Adrenal gland (tissue), 9 donors: ENCODE measurements at regions not wholly inside any gene's neighbourhood (a gene's known extent, or its start where the extent isn't known, plus 50 kb on each side); places are given as distances from the start of the nearest gene placed in this dataset.
A peak's percentile ranks its signal among the peaks of the same experiment; 100 is the strongest.

Experiments used
- DNase-seq, 7 donors: peaks; one replicate each; pipeline ENCODE4 v3.0.0-alpha.2; 2019 to 2020
- H3K27ac ChIP-seq, 5 donors: fragments of 200-600 bp; sonication (generic) in 4 of 5; 1 replicate in 3 of 5; 2 replicates in 2 of 5; pipeline versions ENCODE4 v1.5.1 to v1.8.0; 2016 to 2020; ENCODE audit warnings: mild to moderate bottlenecking in 1 of 5
- H3K27me3 ChIP-seq: fragments of 200-600 bp; 2 replicates; pipeline ENCODE4 v1.8.0; 2021
- H3K36me3 ChIP-seq, 2 donors: fragments of 200-600 bp; replicated peaks in 1 of 2; 1 replicate in 1 of 2; 2 replicates in 1 of 2; pipeline versions ENCODE4 v1.5.1 to v1.8.0; 2018 to 2022
- H3K4me1 ChIP-seq, 2 donors: fragments of 200-600 bp; replicated peaks in 1 of 2; 1 replicate in 1 of 2; 2 replicates in 1 of 2; pipeline versions ENCODE4 v1.5.1 to v1.8.0; 2018 to 2021
- H3K4me3 ChIP-seq, 4 donors: fragments of 200-600 bp; sonication (generic) in 3 of 4; one replicate each; pipeline ENCODE4 v1.5.1; 2016 to 2018
- H3K9me3 ChIP-seq, 3 donors: fragments of 200-600 bp; sonication (generic) in 1 of 3; replicated peaks in 1 of 3; 1 replicate in 2 of 3; 2 replicates in 1 of 3; pipeline versions ENCODE4 v1.5.1 to v1.8.0; 2016 to 2021
- POLR2A ChIP-seq, 2 donors: fragments of 450-650 bp; IDR thresholded peaks; one replicate each; pipeline ENCODE4 v1.6.1; 2017; ENCODE audit warnings: antibody characterized with exemption in 2 of 2, mild to moderate bottlenecking in 2 of 2, moderate library complexity in 1 of 2
- WGBS, 4 donors: extraction: QIAGEN DNeasy Blood & Tissue Kit in 2 of 4; methylation state at CpG; one replicate each; pipeline versions ENCODE4 v1.1.5 to v1.1.7; 2013 to 2017; 5-methylcytosine and 5-hydroxymethylcytosine counted together
- intact Hi-C, 2 donors: fragments of 100-400 bp; cut with DNase I; formaldehyde crosslinking; loops; one replicate each; pipeline versions ENCODE4 v1.14.1 to v1.15.0; 2022 to 2023
- TF ChIP-seq, protein P1 (sequence below), 6 experiments: fragments of 450-650 bp in 4 of 6; fragments of 200-600 bp in 2 of 6; sonication (generic) in 1 of 6; IDR thresholded peaks; 1 replicate in 5 of 6; 2 replicates in 1 of 6; pipeline versions ENCODE4 v1.5.1 to v1.8.0; 2016 to 2021; ENCODE audit warnings: antibody characterized with exemption in 6 of 6, mild to moderate bottlenecking in 2 of 6, moderate library complexity in 1 of 6
- donor health status: healthy with polysubstance abuse.
- donor health status: Bipolar disorder and iron deficiency.
- donor health status: DM: yes; HTN: yes; CAD: no.
- donor health status: DM: no; HTN: no; CAD: no.
- donor health status: DM: no; HTN: no; CAD: no.

GRCh38 chr13:40394304-40394985, 272.0 kb downstream of the FOXO1 start:
- intact Hi-C loops = no loop called here
- no peaks in the 10 kb centered on the region for H3K27me3 ChIP-seq
- H3K4me1 ChIP-seq = no peaks in the 10 kb centered on the region
- 70 to 85% (median 81%) methylated on average over 4 to 5 of the region's 5 CpGs for WGBS, 4 donors
- H3K9me3 ChIP-seq = no peaks in the 10 kb centered on the region
- no peaks in the 10 kb centered on the region for H3K36me3 ChIP-seq
- TF ChIP-seq, protein P1, sequence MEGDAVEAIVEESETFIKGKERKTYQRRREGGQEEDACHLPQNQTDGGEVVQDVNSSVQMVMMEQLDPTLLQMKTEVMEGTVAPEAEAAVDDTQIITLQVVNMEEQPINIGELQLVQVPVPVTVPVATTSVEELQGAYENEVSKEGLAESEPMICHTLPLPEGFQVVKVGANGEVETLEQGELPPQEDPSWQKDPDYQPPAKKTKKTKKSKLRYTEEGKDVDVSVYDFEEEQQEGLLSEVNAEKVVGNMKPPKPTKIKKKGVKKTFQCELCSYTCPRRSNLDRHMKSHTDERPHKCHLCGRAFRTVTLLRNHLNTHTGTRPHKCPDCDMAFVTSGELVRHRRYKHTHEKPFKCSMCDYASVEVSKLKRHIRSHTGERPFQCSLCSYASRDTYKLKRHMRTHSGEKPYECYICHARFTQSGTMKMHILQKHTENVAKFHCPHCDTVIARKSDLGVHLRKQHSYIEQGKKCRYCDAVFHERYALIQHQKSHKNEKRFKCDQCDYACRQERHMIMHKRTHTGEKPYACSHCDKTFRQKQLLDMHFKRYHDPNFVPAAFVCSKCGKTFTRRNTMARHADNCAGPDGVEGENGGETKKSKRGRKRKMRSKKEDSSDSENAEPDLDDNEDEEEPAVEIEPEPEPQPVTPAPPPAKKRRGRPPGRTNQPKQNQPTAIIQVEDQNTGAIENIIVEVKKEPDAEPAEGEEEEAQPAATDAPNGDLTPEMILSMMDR (IDR thresholded peaks at IDR 0.05) = no peak
- TF ChIP-seq POLR2A (IDR thresholded peaks at IDR 0.05) = no peak
- DNase-seq = no peak
- no peak overlapping the region for H3K4me3 ChIP-seq
- no peak overlapping the region for H3K27ac ChIP-seq

- DNase-seq = no peak
- Histone ChIP-seq H3K27ac (no peak overlapping the region), H3K36me3 (no peaks in the 10 kb centered on the region), H3K4me3 (no peak overlapping the region), H3K27me3 (no peaks in the 10 kb centered on the region), H3K4me1 (peaks cover 12 to 16% of the 10 kb centered on the region in 2 donors), H3K9me3 (no peaks in the 10 kb centered on the region)
- TF ChIP-seq, protein P1 (IDR thresholded peaks at IDR 0.05) = no peak
- no peak for TF ChIP-seq POLR2A (IDR thresholded peaks at IDR 0.05)
- WGBS, 4 donors = 79 to 94% (median 89%) methylated on average over 2 of the region's 2 CpGs
- intact Hi-C loops = no loop called here
Measured at GRCh38 chr13:40398065-40398464, 268.4 kb downstream of the FOXO1 start.

DNA sequence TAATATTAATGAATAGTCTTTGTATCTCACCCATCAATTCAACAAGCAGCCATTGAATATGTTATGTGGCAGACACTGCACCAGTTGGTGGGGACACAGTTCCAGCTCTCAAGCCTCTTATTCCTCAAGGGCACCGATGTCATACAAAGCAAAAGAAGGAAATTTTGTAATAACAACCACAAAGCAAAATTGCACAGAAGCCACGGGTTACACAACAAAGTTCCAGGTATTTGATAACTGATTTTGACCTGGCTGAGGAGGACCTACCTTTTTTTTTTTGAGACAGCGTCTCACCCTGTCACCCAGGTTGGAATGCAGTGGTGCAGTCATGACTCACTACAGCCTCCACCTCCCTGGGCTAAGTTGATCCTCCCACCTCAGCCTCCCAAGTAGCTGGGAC, 266.7 kb downstream of the FOXO1 start:
- no peak for DNase-seq
- no peaks in the 10 kb centered on the region for H3K36me3 ChIP-seq
- peaks cover 17 to 22% of the 10 kb centered on the region in 2 donors for H3K4me1 ChIP-seq
- 68 to 78% (median 75%) methylated on average over 3 of the region's 3 CpGs for WGBS, 4 donors
- H3K27ac ChIP-seq = no peak overlapping the region
- TF ChIP-seq POLR2A (IDR thresholded peaks at IDR 0.05) = no peak
- TF ChIP-seq, protein P1 (IDR thresholded peaks at IDR 0.05) = no peak
- no peaks in the 10 kb centered on the region for H3K27me3 ChIP-seq
- no peaks in the 10 kb centered on the region for H3K9me3 ChIP-seq
- intact Hi-C loops = no loop called here
- no peak overlapping the region for H3K4me3 ChIP-seq

DNA sequence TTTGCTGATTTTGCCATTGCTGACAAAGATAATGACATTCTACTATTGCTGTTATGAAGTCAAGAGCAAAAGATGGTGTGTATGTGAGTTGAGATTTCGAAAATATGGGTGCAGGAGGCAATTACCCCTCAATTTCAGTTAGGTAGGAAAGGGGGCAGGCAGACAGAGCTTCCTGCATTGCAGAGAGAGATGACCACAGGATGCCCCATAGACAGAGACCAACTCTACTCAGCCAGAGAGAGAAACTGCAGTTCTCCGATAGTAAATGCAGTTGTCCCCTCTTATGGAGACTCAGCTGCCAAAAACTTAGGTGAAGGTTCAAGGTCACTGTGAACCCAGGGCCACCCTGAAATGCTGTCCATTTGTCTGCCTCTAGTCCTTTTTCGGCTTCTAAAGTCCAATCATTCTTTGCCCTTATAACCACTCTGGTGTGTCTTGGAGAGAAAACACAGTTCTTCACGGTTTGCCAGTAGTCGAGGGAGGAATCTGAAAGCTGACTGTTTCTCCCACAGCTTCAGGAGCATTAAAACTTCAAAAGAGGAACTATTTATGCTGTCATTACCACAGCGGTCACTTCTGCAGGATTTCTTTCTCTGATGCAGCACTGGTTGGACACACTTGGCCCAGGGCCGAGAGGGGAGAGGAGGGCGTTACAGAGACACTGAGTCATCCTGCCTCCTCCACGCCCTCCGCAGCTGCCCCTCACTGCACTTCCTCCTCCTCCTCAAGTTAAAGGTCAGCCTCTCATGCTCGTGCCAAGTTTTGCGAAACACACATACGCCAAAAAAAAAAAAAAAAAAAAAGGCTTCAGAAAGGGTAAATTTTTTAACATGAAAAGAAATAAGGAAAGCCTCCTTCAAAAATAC, 264.3 kb downstream of the FOXO1 start:
- Histone ChIP-seq H3K27me3 (no peaks in the 10 kb centered on the region), H3K27ac (peak overlapping the region in 4 of 5 donors; percentile 68 to 84 (median 76)), H3K36me3 (no peaks in the 10 kb centered on the region), H3K4me3 (peak overlapping the region in 1 of 4 donors; percentile 22), H3K4me1 (peaks cover 17 to 22% of the 10 kb centered on the region in 2 donors), H3K9me3 (no peaks in the 10 kb centered on the region)
- intact Hi-C loops = no loop called here
- peak; percentile 94 to 99 (median 98) for DNase-seq
- TF ChIP-seq, protein P1 (IDR thresholded peaks at IDR 0.05) = no peak
- peak in 1 of 2 donors; percentile 58 for TF ChIP-seq POLR2A (IDR thresholded peaks at IDR 0.05)
- WGBS, 4 donors = 6 to 8% (median 7%) methylated on average over 13 of the region's 13 CpGs
